ENCODE measurements at regions not wholly inside any gene's neighbourhood (a gene's known extent, or its start where the extent isn't known, plus 50 kb on each side); places are given as distances from the start of the nearest gene placed in this dataset.

- TF ChIP-seq POLR2A (IDR thresholded peaks at IDR 0.05; ENCODE audit: low read depth, low read length), result no peak
- no peak for TF ChIP-seq MYC (IDR thresholded peaks at IDR 0.05; ENCODE audit: low read depth, low read length)
- no peak for TF ChIP-seq CTCF (IDR thresholded peaks at IDR 0.05; ENCODE audit: extremely low read depth in 1 of 2, insufficient read depth in 1 of 2, low read depth in 1 of 2, low read length in 2 of 2)
- no peak for TF ChIP-seq MAX (IDR thresholded peaks at IDR 0.05; ENCODE audit: insufficient read depth, insufficient read length)
- no peak for TF ChIP-seq POLR2AphosphoS5 (IDR thresholded peaks at IDR 0.05; ENCODE audit: insufficient read depth, low read depth, low read length)
- TF ChIP-seq EZH2 (IDR thresholded peaks at IDR 0.05; ENCODE audit: borderline replicate concordance, low read depth, low read length, severe bottlenecking), result no peak
Measured at GRCh38 chr10:4472190-4472904, 353.7 kb upstream of the AKR1E2 start.
